ENCODE measurements at regions not wholly inside any gene's neighbourhood (a gene's known extent, or its start where the extent isn't known, plus 50 kb on each side); places are given as distances from the start of the nearest gene placed in this dataset.

GRCh38 chr10:61064356-61064755 lies 120.4 kb upstream of the RHOBTB1 start:
- TF ChIP-seq CTCF (IDR thresholded peaks at IDR 0.05; ENCODE audit: poor library complexity) (no peak), EZH2phosphoT487 (IDR thresholded peaks at IDR 0.05; ENCODE audit: low read depth, severe bottlenecking, unreplicated experiment) (no peak), EZH2 (IDR thresholded peaks at IDR 0.05; ENCODE audit: borderline replicate concordance) (no peak)
